T-helper 2 cell treated with Interferon-gamma antibody and Interleukin-4, amounts not matched to agents 100 ng/mL and 5 ng/mL, for 36 hours (primary cell): ENCODE measurements at regions not wholly inside any gene's neighbourhood (a gene's known extent, or its start where the extent isn't known, plus 50 kb on each side); places are given as distances from the start of the nearest gene placed in this dataset.

Experiments used
- intact Hi-C: fragments of 100-400 bp; cut with micrococcal nuclease; formaldehyde crosslinking; loops from one replicate; pipeline ENCODE4 v1.15.1; 2023

- intact Hi-C loops: no loop called here
Measured at GRCh38 chr12:89893972-89894706, 185.5 kb upstream of the ATP2B1 start.

GRCh38 chr12:89892436-89892835 lies 183.8 kb upstream of the ATP2B1 start:
- intact Hi-C loops: loop anchor here (1.0 kb wide), 1 partner anchor 11 kb away; no protein-coding TSS in a partner anchor

DNA sequence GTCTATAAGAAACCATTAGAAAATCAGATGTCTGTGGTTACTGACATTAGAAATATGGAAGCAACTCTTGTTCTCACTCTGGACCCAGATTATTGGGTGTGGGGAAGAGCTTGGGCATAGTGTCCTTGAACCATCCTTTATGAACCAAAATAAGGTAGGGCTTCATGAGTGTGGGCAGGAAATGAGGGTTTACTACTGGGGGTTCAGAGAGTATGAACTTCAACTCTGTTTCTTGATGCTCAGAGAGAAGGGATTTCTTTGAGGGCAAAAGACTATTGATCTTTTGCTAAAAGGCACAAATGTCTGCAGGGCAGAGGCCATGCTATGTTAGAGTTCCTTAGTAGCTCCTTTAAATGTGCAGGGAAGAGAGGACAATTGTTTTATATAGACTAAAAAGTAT lies 183.3 kb upstream of the ATP2B1 start:
- intact Hi-C loops: loop anchor here (1.0 kb wide), 1 partner anchor 11 kb away; no protein-coding TSS in a partner anchor

DNA sequence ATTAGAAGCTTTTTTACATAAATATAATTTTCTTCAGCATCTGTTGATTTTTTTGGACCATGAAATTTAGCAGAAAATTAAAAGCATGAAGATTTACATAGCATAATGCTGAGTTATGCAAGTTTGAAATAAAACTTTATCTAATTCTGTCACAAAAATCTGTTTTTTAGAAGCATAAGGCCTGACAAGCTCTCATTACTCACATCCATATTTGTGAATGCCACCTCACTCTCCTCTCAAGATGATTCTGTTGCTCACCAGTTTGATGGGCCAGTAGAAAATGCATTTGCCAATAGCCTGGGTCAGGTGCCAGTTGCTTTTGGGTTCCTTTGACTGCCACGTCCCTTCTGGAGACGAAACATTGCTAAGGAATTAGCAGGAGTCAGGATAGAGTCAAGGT lies 181.5 kb upstream of the ATP2B1 start:
- intact Hi-C loops: no loop called here

DNA sequence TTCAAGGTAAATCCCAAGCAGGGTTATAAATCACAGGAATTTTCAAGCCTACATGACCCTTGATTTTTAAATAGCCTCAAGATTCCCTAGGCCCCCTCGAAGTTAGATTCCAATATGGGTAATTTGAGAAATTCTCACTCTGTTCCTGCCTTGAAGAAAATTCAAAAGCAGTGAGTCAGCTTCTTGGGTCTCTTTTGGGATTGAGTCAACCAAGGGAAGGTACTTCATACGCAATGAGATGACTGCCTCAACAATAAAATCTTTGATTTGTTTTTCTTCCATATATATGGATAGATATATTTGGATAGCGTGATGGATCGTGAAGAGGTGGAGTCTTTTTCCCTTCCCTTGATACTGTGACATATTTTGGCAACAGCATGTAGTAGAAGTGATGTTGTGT lies 180.4 kb upstream of the ATP2B1 start:
- intact Hi-C loops: no loop called here

DNA sequence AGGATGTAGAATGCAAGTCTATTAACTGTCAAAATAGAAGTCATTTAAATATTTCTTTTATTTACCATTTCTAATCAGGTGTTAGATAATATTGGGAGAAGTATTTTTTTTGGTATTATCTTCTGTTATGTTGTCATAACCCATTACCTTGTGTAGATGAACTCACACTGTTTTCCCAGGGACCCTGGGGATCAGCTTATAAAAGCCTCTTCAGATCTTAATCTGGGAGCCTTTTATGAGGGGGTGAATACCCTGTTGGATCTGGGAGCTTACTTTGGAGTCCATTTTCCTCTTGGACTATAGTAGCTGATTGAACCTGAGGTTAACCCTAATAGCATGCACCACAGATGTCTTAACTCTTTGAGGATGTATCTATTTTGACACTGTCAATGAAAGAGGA lies 176.3 kb upstream of the ATP2B1 start:
- intact Hi-C loops: loop anchor here (5.0 kb wide), 1 partner anchor 207 kb away; no protein-coding TSS in a partner anchor

- intact Hi-C loops: loop anchor here (5.0 kb wide), 1 partner anchor 208 kb away; no protein-coding TSS in a partner anchor
Measured at GRCh38 chr12:89884416-89884898, 175.8 kb upstream of the ATP2B1 start.

DNA sequence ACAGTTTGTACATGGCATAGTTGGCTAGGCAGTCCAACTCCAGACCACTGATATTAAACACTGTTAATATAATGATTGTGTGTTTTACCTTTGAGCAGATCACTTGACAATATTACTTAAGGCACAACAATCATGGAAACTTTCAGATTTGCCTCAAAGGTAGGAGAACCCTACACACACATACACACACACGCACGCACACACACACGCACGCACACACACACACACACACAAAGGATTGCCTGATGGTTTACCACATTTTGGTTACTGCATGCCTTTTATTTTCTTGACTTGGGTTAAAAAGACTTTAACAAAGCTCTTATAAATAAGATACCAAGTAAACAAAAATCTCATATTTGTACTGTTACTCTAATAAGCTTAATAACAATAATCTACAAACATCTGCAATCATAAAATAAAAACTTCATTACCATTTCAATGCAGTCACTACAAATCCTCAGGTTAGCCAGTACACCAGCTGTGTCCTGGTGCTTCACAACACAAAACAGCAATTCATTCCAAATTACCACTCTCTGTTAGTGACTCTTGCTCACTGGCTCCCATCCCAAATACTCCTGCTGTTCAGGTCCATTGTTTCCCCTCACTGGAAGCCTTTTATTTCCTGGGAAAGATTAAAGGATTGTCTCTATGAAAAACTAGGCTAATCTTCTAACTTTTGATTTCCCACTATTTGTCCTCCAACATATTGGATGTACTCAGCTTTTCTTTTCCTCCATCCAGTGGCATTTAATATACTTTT lies 175.2 kb upstream of the ATP2B1 start:
- intact Hi-C loops: loop anchor here (5.0 kb wide), 1 partner anchor 208 kb away; no protein-coding TSS in a partner anchor

GRCh38 chr12:89882792-89883191 lies 174.2 kb upstream of the ATP2B1 start:
- intact Hi-C loops: loop anchor here (5.0 kb wide), 1 partner anchor 210 kb away; no protein-coding TSS in a partner anchor

- intact Hi-C loops: loop anchor here (5.0 kb wide), 1 partner anchor 210 kb away; no protein-coding TSS in a partner anchor
Measured at GRCh38 chr12:89882050-89882449, 173.4 kb upstream of the ATP2B1 start.

GRCh38 chr12:89880690-89881350 lies 172.2 kb upstream of the ATP2B1 start:
- intact Hi-C loops: loop anchor here (1.0 to 5.0 kb wide), 5 partner anchors 11 to 211 kb away; no protein-coding TSS in a partner anchor

DNA sequence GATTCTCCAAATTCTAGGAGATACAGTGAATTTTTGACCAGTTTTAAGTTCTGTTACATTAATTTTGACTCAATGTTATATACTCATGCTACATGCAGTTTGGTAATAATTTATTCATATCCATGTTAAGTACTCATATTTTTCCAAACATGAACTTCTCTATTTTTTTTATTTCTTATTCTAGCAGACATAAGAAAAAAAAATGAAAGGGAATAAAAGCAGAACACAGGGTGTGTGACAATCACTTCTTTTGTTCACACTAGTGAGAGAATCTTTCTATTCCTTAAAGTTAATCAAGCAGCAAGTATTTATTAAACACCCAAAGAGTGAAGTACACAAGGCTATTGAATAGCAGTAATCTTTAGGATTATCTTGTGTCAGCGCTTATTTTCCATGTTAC lies 171.1 kb upstream of the ATP2B1 start:
- intact Hi-C loops: loop anchor here (1.0 to 5.0 kb wide), 4 partner anchors 15 to 213 kb away; no protein-coding TSS in a partner anchor

DNA sequence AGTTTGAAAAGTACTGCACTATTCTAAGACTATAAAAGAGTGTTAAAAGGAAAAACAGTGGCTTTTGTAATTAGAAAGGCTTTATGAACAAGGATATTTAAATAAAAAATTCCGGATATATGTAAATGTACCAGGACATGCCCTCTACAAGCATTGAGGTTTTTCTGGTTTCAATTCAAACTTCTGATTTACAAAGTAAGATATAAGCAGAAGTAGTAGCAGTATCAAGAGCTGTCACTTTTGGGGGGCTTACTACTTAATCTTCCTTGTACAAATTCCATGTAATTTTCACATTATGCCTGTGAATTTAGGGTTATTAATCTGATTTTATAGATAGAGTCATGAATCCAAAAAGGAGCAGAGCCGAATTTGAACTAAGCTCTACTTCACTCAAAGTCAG lies 170.3 kb upstream of the ATP2B1 start:
- intact Hi-C loops: no loop called here

DNA sequence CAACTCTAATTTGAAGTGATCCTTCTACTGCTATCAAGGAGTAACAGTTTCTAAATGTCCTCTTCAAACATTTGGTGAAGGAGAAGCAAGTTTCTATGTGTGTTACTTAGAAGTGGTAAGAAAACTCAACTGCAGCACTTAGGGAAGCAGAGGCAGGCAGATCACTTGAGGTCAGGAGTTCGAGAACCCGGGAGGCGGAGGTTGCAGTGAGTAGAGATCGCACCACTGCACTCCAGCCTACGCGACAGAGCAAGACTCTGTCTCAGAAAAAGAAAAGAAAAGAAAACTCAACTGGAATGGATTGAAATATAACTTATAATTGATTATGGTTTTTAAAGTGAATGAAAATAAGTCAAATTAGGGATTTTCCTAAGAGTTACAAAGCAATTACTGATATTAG lies 169.7 kb upstream of the ATP2B1 start:
- intact Hi-C loops: no loop called here

DNA sequence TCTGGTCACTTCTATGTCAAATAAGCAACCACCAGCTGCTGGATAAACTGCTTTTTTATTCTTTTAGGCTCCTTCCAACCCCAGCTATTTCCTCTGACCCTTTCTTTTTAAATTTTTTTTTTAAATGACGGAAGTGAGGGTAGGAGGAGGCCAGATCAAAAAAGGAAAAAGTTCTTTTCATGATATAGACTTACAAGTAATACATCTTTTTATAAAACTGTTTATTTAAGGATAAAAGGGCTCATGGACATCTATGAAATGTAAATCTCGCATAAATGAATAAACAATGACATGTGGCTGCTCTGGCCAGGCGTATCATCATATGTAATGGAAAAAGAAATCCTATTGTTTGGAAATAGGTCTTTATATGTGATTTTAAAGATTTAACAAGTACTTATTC lies 169.0 kb upstream of the ATP2B1 start:
- intact Hi-C loops: no loop called here

DNA sequence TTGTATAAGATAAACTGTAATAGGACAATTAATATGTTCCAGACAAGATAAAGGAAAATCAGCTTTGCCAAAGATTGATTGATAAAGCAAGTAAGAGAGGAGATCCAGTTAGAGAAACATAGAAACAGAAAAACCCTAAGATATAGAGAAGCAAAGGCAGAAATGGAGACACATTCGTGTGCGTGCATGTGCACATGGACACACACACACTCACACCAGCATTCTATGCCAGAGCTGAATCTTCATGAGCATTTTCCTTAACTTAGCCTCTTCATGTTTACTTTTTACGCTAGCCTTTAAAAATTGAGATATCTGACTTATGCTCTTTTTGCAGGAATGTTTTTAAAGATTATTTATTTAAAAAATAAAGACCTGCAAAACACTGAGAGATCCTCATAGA lies 168.5 kb upstream of the ATP2B1 start:
- intact Hi-C loops: no loop called here

GRCh38 chr12:89875809-89876208 lies 167.2 kb upstream of the ATP2B1 start:
- intact Hi-C loops: no loop called here

GRCh38 chr12:89875225-89875624 lies 166.6 kb upstream of the ATP2B1 start:
- intact Hi-C loops: no loop called here

- intact Hi-C loops: no loop called here
Measured at GRCh38 chr12:89874146-89874545, 165.5 kb upstream of the ATP2B1 start.

GRCh38 chr12:89873745-89874144 lies 165.1 kb upstream of the ATP2B1 start:
- intact Hi-C loops: no loop called here

- intact Hi-C loops: no loop called here
Measured at GRCh38 chr12:89872922-89873630, 164.4 kb upstream of the ATP2B1 start.
